ENCODE measurements at regions not wholly inside any gene's neighbourhood (a gene's known extent, or its start where the extent isn't known, plus 50 kb on each side); places are given as distances from the start of the nearest gene placed in this dataset.

DNA sequence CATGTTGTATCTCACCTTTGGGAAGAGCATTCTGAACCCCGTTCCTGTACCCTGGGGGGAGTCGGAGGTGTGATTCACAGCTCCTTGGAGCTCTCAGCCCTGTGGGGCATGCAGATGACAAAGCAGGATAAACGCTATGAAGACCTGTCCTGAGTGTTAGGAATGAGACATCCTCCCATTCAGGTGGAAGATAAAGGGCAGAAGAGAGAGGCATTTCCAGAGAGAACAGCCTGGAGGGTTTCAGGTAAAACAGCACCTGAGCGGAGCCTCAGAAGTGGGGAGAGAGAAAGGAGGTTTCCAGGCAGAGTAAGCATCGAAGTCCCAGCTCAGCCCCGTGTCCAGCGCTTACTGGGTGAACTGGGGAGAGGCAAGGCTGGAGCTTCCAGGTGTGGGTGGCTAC, 288.9 kb downstream of the KLF6 start:
- no peak overlapping the region for H3K4me3 ChIP-seq (ENCODE audit: low read depth, low read length)
- DNase-seq (ENCODE audit: low read depth) = no peak
- TF ChIP-seq CTCF (IDR thresholded peaks at IDR 0.05; ENCODE audit: insufficient read depth, low read depth, low read length) = no peak

DNA sequence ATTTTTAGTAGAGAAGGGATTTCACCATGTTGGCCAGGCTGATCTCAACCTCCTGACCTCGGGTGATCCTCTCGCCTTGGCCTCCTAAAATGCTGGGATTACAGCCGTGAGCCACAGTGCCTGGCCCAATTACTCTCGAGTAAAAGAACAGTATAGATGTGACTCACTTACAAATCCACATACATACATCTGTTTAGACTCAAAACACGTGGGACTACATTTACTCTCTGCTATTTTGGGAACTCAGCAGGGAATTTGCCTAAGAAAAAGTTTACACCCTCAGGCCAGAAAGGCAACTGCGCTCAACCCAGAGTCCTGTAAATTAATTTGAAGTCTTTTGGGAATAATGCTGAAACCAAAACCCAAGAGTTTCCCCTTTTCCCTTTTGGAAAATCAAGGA, 289.7 kb downstream of the KLF6 start:
- H3K4me3 ChIP-seq (ENCODE audit: low read depth, low read length) = no peak overlapping the region
- no peak for TF ChIP-seq CTCF (IDR thresholded peaks at IDR 0.05; ENCODE audit: insufficient read depth, low read depth, low read length)
- DNase-seq (ENCODE audit: low read depth) = peak; percentile 64

- DNase-seq (ENCODE audit: low read depth) = no peak
- TF ChIP-seq CTCF (IDR thresholded peaks at IDR 0.05; ENCODE audit: insufficient read depth, low read depth, low read length) = no peak
- H3K4me3 ChIP-seq (ENCODE audit: low read depth, low read length) = peak overlapping the region; percentile 6
These were observed 290.2 kb downstream of the KLF6 start for GRCh38 chr10:3494838-3495230.

DNA sequence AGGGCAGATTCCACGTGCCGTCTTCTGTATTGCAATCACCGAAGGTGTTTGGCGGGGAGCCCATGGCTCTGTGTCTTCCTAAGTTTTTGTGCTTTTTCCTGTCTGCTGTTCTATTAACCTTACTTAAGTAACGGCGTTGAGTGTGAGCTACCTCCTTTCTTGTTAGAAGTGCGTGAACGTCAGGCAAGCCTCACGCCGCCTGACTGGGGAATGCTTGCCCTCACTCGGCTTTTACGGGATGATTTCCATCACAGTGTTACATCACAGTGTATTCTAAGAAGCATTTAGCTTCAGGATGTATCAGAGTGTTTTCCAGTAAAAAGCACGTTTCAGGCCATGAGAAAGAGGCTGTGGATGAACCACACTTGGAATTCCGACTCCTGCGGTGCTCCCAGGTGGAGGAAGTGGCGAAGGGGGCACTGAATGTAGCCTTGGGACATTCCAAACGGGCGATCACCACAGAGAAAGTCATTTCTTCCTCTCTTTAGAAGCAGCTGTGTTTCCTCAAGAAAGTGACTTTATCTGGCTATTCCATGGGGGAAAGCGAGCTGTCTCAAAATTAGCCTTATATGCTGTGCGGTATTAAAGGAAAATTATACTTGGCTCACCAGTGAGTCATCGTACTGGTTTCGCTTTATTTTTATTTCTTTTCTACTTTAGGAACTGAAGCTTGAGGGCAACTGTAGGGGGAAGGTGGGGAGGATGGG, 290.7 kb downstream of the KLF6 start:
- no peak for TF ChIP-seq CTCF (IDR thresholded peaks at IDR 0.05; ENCODE audit: insufficient read depth, low read depth, low read length)
- peak; percentile 84 for DNase-seq (ENCODE audit: low read depth)
- peak overlapping the region; percentile 6 for H3K4me3 ChIP-seq (ENCODE audit: low read depth, low read length)

DNA sequence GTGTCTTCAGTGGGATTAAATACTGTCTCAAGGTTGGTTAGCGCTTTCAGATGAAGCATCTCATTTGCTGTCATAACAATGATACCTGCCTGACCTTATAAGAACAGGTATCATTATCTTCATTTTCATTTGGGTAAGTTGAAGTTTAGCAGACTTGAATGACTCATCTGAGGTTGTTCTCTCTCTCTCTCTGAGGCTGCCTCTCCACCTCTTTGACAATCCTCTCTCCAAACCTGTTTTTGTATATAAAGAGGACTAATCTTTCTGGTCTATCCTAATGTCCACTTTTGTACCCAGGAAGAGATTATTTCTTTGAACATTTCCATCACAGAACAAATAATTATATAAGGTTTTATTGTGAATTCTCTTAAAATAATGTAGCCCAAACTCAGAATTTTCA, 291.4 kb downstream of the KLF6 start:
- H3K4me3 ChIP-seq (ENCODE audit: low read depth, low read length) = no peak overlapping the region
- TF ChIP-seq CTCF (IDR thresholded peaks at IDR 0.05; ENCODE audit: insufficient read depth, low read depth, low read length) = no peak
- no peak for DNase-seq (ENCODE audit: low read depth)

GRCh38 chr10:3491571-3491970, 293.4 kb downstream of the KLF6 start:
- no peak for DNase-seq (ENCODE audit: low read depth)
- TF ChIP-seq CTCF (IDR thresholded peaks at IDR 0.05; ENCODE audit: insufficient read depth, low read depth, low read length) = no peak
- no peak overlapping the region for H3K4me3 ChIP-seq (ENCODE audit: low read depth, low read length)

- no peak for TF ChIP-seq CTCF (IDR thresholded peaks at IDR 0.05; ENCODE audit: insufficient read depth, low read depth, low read length)
- no peak overlapping the region for H3K4me3 ChIP-seq (ENCODE audit: low read depth, low read length)
- no peak for DNase-seq (ENCODE audit: low read depth)
These were observed 297.8 kb downstream of the KLF6 start for GRCh38 chr10:3487228-3487627.

All from fibroblast of villous mesenchyme (primary cell).